NCI-H146 treated with DMSO at 0.1 percent for 48 hours (cell line): ENCODE measurements at regions not wholly inside any gene's neighbourhood (a gene's known extent, or its start where the extent isn't known, plus 50 kb on each side); places are given as distances from the start of the nearest gene placed in this dataset.
A peak's percentile ranks its signal among the peaks of the same experiment; 100 is the strongest.

ENCODE experiments used
- DNase-seq: peaks from one replicate; lab custom pipeline; 2025; ENCODE audit not compliant: unreplicated experiment; lab: John Stamatoyannopoulos, UW

DNA sequence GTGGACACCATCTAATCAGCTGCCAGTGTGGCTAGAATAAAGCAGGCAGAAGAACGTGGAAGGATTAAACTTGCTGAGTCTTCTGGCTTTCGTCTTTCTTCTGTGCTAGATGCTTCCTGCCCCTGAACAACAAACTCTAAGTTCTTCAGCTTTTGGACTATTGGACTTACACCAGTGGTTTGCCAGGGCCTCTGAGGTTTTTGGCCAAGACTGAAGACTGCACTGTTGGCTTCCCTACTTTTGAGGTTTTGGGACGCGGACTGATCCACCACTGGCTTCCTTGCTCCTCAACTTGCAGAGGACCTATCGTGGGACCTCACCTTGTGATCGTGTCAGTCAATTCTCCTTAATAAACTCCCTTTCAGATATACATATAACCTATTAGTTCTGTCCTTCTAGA, 696.1 kb upstream of the NCAM2 start:
- no peak for DNase-seq

DNA sequence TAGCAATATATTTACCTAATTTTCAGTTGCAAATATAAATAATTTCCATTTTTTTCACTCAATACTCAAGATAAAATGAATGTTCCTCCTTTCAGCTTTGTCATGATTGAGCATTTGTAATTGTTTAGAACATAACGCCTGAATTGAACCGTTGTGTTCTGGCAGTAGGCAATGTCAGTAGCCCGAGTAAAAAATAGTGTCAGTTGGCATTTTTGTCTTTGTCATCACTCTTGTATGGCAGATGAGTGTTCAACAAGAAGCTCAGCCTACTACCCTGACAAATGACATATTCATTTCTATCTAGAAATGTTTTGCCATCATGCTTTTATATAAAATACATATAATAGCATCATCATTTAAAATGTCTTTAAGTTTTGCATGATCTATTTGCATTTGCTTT, 691.4 kb upstream of the NCAM2 start:
- DNase-seq, result no peak

- DNase-seq, result no peak
These were observed 689.5 kb upstream of the NCAM2 start for GRCh38 chr21:20308586-20309315.

DNA sequence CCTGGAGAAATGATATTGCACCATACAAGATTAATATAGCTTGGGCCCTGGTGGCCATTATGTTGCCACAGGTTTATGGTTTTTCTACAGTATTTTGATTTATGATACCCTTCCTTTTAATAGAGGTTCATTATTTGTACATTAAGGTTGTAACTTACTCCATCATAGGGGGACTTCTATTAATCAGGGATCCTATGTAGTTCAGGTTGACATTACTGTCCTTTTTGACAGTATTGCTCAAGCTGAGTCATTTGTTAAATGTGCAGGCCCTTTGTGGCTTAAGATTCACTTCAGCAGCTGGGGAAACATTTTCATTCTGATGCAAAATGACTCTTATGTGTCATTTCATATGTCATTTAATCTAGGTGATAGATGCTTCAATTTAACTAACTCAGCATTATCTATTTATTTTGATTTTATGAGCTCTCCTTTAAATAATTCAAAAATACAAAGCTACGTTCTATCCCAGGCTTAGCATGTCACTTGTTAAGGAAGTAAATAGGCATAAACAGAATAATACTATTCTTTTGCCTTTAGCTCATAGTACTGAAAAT, 686.9 kb upstream of the NCAM2 start:
- DNase-seq, result no peak

- DNase-seq, result no peak
These were observed 685.2 kb upstream of the NCAM2 start for GRCh38 chr21:20313013-20313412.

GRCh38 chr21:20315042-20315441, 683.2 kb upstream of the NCAM2 start:
- no peak for DNase-seq

DNA sequence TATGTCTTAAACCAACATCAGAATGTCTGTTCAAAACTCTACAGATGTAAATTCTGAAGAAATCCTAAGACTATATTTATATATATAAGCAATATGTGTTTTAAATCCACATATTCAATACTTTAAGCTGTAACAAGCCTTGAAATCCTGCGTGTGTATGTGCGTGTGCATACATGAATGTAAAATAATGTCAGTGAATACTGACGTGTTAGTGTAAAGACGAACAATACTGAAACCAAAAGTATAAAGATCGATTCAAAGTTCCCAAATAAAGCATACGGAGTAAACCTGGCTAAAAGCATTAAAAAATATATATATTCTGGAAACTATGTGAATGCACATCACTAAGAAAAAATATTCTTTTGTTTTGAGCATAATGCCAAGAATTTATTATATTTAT, 668.6 kb upstream of the NCAM2 start:
- DNase-seq, result peak; percentile 5

DNA sequence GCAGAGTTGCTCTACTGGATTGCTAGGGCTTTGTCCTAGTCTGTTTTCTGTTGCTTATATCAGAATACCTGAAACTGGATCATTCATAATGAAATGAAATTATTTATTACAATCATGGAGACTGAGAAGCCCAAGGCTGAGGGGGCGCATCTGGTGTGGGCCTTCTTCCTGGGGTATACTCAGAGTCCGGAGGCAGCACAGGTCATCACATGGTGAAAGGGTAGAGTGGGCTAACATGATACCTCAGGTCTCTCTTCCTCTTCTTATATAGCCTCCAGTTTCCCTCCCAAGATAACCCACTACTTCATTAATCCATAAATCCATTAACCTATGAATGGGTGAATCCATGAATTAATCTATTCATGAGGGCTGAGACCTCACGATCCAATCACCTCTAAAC, 667.6 kb upstream of the NCAM2 start:
- DNase-seq, result no peak

- DNase-seq, result no peak
These were observed 663.6 kb upstream of the NCAM2 start for GRCh38 chr21:20334585-20334984.

GRCh38 chr21:20341431-20341830, 656.8 kb upstream of the NCAM2 start:
- DNase-seq, result no peak

DNA sequence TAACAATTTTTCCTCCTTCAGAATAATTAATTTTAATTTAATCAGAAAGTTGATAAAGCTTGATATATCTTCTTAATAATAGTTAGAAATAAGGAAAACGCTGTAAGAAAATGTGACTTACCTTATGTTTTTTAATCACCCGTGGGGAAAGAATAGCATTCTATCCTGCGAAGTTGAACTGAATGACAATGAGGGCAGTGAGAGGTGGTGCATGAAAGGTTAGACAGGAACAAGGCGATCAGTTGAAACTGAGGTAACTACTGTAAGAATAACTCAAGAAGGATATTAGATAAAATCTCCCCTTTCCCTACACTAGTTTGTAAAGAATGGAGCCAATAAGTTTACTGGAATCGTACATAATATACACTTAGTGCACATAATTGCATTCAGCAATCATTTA, 655.0 kb upstream of the NCAM2 start:
- no peak for DNase-seq

DNA sequence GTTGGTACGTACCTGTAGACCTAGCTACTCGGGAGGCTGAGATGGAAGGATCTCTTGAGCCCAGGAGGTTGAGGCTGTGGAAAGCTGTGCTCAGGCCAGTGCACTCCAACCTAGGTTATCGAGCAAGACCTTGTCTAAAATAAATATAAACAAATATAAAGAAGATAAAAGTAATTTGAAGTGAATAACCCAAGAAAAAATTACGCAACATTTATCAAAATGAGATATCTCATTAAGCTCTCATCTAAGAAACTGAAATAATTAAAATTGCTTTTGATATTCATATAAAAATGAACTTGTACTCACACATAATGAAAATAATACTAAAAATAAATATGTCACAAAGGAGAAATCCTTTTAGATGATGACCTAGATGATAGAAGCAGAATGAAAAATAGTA, 647.1 kb upstream of the NCAM2 start:
- no peak for DNase-seq

DNA sequence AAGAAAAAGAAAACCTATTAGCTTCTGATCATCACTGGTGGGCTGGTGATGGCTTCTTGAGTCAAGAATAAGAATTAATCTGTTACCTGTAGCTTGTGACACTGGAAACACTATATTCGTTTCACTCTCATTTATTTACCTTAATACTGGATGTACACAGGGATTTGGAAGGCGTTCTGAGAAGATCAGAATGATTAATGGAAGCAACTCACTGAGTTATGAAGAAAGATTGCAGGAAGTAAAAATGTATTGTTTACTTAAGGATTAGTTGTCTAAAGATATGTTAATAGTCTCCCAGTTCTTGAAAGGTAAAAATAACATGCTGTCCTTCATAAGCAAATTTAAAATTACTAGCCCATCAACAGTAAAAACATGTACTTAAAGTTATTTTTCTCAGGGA, 644.9 kb upstream of the NCAM2 start:
- no peak for DNase-seq

DNA sequence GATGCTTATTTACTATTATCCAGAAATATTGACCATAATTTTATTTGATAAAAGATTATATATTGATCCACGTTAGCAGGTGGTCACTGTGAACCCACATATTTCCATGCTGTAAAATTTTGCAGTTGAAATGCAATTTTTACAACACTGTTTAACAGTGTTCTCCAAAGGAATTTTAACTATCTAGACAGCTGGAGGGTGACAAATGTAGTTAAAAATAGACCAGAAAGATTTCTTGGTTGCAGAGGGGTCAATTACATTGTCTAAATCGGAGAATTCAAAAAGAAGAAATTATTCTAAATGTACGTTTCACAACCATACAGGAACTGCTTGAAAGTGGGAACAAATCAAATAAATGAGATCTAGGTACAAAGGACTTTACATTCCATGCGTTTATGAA, 625.2 kb upstream of the NCAM2 start:
- DNase-seq, result no peak

GRCh38 chr21:20377250-20377649, 621.0 kb upstream of the NCAM2 start:
- DNase-seq, result no peak

- DNase-seq, result no peak
These were observed 609.8 kb upstream of the NCAM2 start for GRCh38 chr21:20388400-20388799.

DNA sequence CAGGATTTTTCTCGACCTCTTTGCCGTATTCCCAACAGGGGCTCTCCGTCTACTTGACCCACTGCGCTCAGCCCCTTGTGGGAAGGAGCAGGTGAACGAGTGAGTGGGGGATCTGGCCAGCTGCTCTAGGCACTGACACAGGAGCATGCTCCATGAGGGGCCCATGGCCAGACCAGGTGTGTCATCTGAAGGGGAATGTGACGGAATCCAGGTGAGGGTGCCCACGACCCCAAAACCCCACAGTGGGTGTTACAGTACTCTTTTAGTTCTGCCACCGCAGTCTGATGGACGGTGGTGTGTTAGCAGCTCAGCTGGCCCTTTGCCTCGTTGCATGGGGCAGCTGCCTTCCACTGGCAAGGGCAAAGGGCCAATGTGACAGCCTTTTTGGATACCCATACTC, 601.4 kb upstream of the NCAM2 start:
- no peak for DNase-seq

GRCh38 chr21:20404915-20405314, 593.3 kb upstream of the NCAM2 start:
- peak; percentile 53 for DNase-seq

DNA sequence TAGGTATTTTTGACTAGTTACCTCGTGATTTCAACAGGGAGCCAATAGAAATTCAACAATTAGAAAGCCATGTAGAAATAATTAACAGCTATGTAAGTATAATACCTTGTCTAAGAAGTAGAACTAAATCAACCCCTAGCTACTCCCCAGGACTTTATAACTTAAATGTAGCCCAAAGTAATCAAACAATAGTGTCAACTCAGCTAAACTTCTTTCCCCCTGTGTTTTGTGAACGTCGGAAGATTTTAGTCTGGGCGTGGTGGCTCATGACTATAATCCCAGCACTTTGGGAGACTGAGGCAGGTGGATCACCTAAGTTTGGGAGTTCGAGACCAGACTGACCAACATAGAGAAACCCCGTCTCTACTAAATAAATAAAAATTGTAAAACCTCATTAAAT, 579.9 kb upstream of the NCAM2 start:
- no peak for DNase-seq

GRCh38 chr21:20419772-20420171, 578.4 kb upstream of the NCAM2 start:
- no peak for DNase-seq

DNA sequence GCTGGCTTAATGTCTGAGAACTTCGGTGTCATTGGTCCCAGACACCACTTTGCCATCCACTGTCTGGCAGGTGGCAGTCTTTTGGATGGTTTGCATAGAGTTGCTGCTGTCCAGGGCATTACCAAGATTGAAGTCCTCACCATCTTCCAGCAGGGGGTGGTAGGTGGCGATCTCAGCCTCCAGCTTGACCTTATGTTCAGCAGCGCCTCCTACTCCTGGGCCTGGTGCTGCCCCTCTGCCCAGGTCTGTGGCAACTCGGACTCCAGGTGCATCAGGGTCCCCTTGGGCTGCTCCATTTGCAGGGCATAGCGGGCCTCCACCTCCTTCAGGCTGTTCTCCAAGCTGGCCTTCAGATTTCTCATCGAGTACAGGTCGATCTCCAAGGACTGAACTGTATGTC, 573.3 kb upstream of the NCAM2 start:
- no peak for DNase-seq

- no peak for DNase-seq
These were observed 572.4 kb upstream of the NCAM2 start for GRCh38 chr21:20425856-20426255.

- DNase-seq, result no peak
These were observed 557.9 kb upstream of the NCAM2 start for GRCh38 chr21:20440338-20440737.
